ENCODE measurements at regions not wholly inside any gene's neighbourhood (a gene's known extent, or its start where the extent isn't known, plus 50 kb on each side); places are given as distances from the start of the nearest gene placed in this dataset.

- TF ChIP-seq CTCF (IDR thresholded peaks at IDR 0.05; ENCODE audit: low read depth, low read length, poor library complexity, severe bottlenecking) (no peak), EZH2phosphoT487 (IDR thresholded peaks at IDR 0.05; ENCODE audit: borderline replicate concordance, low read length) (no peak)
Observed at GRCh38 chr7:156432018-156432417, 208.6 kb upstream of the RNF32 start.

Measured in DOHH2 (cell line).